Kidney (tissue), 13 donors: ENCODE measurements at regions not wholly inside any gene's neighbourhood (a gene's known extent, or its start where the extent isn't known, plus 50 kb on each side); places are given as distances from the start of the nearest gene placed in this dataset.
"Not testable (repeated sequence)": the region's sequence is repeated elsewhere in the genome, so short reads cannot be mapped to it uniquely, and the experiment has no call there.

ENCODE experiments used
- DNase-seq, 5 donors: peaks; one replicate each; pipeline ENCODE4 v3.0.0-alpha.2; 2013 to 2020
- FAIRE-seq: peaks from 2 replicates; lab custom pipeline; 2012; peaks lifted over from hg19 to GRCh38; lab: Jason Lieb, UNC
- H3K27ac ChIP-seq, 2 donors: one replicate each; pipeline ENCODE4 v1.7.0; 2013; ENCODE audit warnings: low read depth in 2 of 2, low read length in 2 of 2, inconsistent platforms in 1 of 2
- H3K27me3 ChIP-seq: one replicate; pipeline ENCODE4 v1.7.1; 2013; ENCODE audit warnings: low read length, inconsistent platforms; ENCODE audit not compliant: control insufficient read depth, insufficient read depth
- H3K36me3 ChIP-seq, 3 donors: one replicate each; pipeline versions ENCODE4 v1.7.0 to v1.7.1; 2013; ENCODE audit warnings: low read length in 3 of 3, control low read depth in 1 of 3, inconsistent platforms in 1 of 3; ENCODE audit not compliant: insufficient read depth in 3 of 3, control insufficient read depth in 2 of 3
- H3K4me1 ChIP-seq, 3 donors: one replicate each; pipeline versions ENCODE4 v1.7.0 to v1.7.1; 2013; ENCODE audit warnings: low read length in 3 of 3, inconsistent platforms in 1 of 3, low read depth in 1 of 3; ENCODE audit not compliant: control insufficient read depth in 2 of 3, insufficient read depth in 2 of 3
- H3K4me3 ChIP-seq, 3 donors: one replicate each; pipeline versions ENCODE4 v1.7.0 to v1.8.1; 2013; ENCODE audit warnings: low read length in 3 of 3, control low read depth in 1 of 3, inconsistent platforms in 1 of 3
- H3K9ac ChIP-seq, 3 donors: one replicate each; pipeline versions ENCODE4 v1.7.0 to v1.7.1; 2013; ENCODE audit warnings: low read length in 3 of 3, control low read depth in 1 of 3, inconsistent platforms in 1 of 3
- H3K9me3 ChIP-seq, 3 donors: one replicate each; pipeline versions ENCODE4 v1.7.0 to v1.7.1; 2013; ENCODE audit warnings: low read length in 3 of 3, control low read depth in 1 of 3, inconsistent platforms in 1 of 3; ENCODE audit not compliant: control insufficient read depth in 2 of 3, insufficient read depth in 1 of 3
- intact Hi-C: fragments of 100-400 bp; cut with DNase I; formaldehyde crosslinking; loops from one replicate; pipeline ENCODE4 v1.11.1; 2022
- TF ChIP-seq, protein P1 (sequence below): IDR thresholded peaks from 3 replicates; pipeline ENCODE4 v1.5.1; 2012; ENCODE audit warnings: mild to moderate bottlenecking, moderate library complexity, borderline replicate concordance; ENCODE audit not compliant: insufficient read depth; ENCODE audit errors: extremely low read depth
- donor health status: control.
- donor health status: control.
- donor health status: control.
- donor health status: control.
- donor health status: control.
- donor health status: DM: yes; HTN: yes; CAD: no.
- donor health status: Normal renal cell carcinoma (clear cell type).

DNA sequence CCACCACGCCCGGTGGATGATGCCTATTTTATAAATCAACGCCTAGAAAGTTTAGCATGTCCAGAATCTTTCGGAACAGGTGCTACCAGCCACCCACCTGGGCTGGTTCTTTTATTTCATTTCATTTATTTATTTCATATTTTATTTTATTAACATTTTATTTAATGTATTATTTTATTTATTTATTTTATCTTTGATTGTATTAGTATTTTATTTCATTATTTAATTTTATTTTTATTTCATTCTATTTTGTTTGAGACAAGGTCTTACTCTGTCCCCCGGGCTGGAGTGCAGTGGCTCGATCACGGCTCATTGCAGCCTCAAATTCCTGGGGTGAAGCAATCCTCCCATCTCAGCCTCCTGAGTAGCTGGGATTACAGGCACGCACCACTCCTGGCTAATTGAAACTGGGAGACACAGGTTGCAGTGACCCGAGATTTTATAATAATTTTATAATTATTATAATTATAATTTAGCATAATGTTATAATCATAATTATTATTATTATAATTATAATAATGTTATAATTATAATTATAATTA is 187.2 kb downstream of the SHOX start:
- Histone ChIP-seq H3K36me3 (no peaks in the 10 kb centered on the region), H3K27ac (no peak overlapping the region), H3K4me3 (no peak overlapping the region), H3K4me1 (no peaks in the 10 kb centered on the region), H3K9me3 (peaks cover 0 to 6% (median 0%) of the 10 kb centered on the region in 3 donors), H3K27me3 (no peaks in the 10 kb centered on the region), H3K9ac (no peak overlapping the region)
- FAIRE-seq (no peak), DNase-seq (no peak)
- intact Hi-C loops: no loop called here
- TF ChIP-seq, protein P1, sequence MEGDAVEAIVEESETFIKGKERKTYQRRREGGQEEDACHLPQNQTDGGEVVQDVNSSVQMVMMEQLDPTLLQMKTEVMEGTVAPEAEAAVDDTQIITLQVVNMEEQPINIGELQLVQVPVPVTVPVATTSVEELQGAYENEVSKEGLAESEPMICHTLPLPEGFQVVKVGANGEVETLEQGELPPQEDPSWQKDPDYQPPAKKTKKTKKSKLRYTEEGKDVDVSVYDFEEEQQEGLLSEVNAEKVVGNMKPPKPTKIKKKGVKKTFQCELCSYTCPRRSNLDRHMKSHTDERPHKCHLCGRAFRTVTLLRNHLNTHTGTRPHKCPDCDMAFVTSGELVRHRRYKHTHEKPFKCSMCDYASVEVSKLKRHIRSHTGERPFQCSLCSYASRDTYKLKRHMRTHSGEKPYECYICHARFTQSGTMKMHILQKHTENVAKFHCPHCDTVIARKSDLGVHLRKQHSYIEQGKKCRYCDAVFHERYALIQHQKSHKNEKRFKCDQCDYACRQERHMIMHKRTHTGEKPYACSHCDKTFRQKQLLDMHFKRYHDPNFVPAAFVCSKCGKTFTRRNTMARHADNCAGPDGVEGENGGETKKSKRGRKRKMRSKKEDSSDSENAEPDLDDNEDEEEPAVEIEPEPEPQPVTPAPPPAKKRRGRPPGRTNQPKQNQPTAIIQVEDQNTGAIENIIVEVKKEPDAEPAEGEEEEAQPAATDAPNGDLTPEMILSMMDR: no peak

DNA sequence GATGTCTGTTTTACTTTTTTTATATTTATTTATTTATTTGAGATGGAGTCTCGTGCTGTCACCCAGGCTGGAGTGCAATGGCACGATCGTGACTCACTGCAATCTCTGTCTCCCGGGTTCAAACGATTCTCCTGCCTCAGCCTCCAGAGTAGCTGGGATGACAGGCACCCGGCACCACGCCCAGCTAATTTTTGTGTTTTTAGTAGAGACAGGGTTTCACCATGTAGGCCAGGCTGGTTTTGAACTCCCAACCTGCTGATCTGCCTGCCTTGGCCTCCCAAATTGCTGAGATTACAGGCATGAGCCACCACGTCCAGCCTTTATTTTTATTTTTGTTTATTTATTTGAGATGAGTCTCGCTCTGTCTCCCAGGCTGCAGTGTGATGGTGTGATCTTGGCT is 186.6 kb downstream of the SHOX start:
- intact Hi-C loops, H3K4me3 ChIP-seq, H3K27ac ChIP-seq, H3K36me3 ChIP-seq, H3K27me3 ChIP-seq, H3K4me1 ChIP-seq, FAIRE-seq, H3K9ac ChIP-seq, H3K9me3 ChIP-seq, DNase-seq: not testable (repeated sequence)

DNA sequence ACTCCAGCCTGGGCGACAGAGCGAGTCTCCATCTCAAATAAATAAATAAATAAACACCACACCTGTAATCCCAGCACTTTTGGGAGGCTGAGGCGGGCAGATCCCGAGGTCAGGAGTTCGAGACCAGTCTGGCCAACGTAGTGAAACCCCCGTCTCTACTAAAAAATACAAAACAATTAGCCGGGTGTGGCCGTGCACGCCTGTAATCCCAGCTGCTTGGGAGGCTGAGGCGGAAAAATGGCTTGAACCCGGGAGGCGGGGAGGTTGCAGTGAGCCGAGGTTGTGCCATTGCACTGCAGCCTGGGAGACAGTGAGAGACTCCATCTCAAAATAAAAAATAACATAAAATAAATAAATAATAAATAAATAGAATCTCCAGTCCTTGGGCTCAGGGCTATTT is 185.8 kb downstream of the SHOX start:
- H3K9ac ChIP-seq: no peak overlapping the region
- DNase-seq (no peak), FAIRE-seq (no peak)
- intact Hi-C loops: no loop called here
- no peaks in the 10 kb centered on the region for H3K27me3 ChIP-seq
- no peak overlapping the region for H3K4me3 ChIP-seq
- peaks cover 0 to 6% (median 0%) of the 10 kb centered on the region in 3 donors for H3K9me3 ChIP-seq
- no peak overlapping the region for H3K27ac ChIP-seq
- no peaks in the 10 kb centered on the region for H3K36me3 ChIP-seq
- no peaks in the 10 kb centered on the region for H3K4me1 ChIP-seq
- TF ChIP-seq, protein P1: no peak

DNA sequence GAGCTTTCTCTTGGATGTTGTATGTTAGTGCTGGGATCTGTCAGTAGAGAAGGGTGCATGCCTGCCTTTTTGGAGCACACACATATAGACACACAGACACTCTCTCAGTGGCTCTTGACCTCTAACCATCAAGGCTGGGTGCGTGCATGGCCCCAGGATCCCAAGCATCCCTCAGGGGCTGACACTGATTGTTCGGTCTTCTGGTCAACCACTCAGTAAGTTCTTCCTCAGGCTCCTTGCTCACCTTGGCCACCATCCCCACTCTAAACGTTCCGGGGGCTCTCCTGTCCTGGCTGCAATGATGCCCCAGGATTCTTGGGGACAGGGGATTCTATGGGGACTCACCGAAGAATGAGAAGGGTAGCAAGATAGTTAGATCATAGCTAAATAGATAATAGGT is 179.6 kb downstream of the SHOX start:
- no peak for DNase-seq
- no peak for FAIRE-seq
- no peak overlapping the region for H3K9ac ChIP-seq
- intact Hi-C loops: no loop called here
- peaks cover 3% of the 10 kb centered on the region for H3K27me3 ChIP-seq
- TF ChIP-seq, protein P1: no peak
- no peaks in the 10 kb centered on the region for H3K36me3 ChIP-seq
- no peak overlapping the region for H3K27ac ChIP-seq
- peaks cover 0 to 1% (median 0%) of the 10 kb centered on the region in 3 donors for H3K9me3 ChIP-seq
- no peaks in the 10 kb centered on the region for H3K4me1 ChIP-seq
- no peak overlapping the region for H3K4me3 ChIP-seq
